ENCODE measurements at regions not wholly inside any gene's neighbourhood (a gene's known extent, or its start where the extent isn't known, plus 50 kb on each side); places are given as distances from the start of the nearest gene placed in this dataset.

DNA sequence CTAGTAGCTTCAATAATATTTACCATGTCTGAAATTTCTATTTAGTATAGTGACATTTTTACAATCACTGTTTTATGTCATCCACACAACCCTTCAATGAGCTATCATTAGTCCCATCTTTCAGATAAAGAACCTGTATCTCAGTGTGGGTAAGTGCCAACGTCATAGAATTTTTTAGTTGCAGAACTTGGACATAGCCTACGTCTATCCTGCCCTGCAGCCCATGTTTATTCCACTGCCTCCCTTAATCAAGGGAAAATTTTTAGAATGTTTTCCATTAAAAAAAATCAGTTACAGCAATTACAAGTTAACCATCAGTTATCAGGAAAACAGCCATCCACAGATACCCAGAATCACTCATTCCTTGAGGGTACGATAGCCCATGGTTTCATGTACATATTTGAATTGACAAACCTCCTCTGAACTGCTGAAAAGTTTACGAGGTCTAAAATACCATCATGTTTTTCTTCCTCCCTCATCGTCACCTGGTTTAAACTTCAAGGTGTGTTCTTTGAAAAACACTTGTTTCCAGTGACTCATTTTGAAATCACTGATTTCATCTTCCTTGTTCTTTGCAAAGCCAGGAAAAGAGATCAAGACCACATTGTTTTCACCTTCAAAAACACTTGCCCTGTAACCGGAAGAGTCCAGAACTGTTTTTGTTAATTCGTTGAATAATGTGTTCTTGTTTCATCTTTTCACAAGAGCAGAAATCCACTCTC is 100.9 kb downstream of the FAM76B start:
- Histone ChIP-seq H3K27me3 (ENCODE audit: control insufficient read depth, insufficient read depth, low read length) (peaks cover 1% of the 10 kb centered on the region; the same call in 1 of the 2 replicates), H2BK5ac (ENCODE audit: low read depth, low read length, poor library complexity, severe bottlenecking) (no peak overlapping the region), H3K4me3 (ENCODE audit: insufficient read depth, low read depth, low read length) (no peak overlapping the region), H3K4me1 (ENCODE audit: control insufficient read depth, insufficient read depth, low read length) (peaks cover 2% of the 10 kb centered on the region; the same call in 1 of the 2 replicates), H3K79me1 (ENCODE audit: low read depth in 1 of 2, low read length in 2 of 2) (no peaks in the 10 kb centered on the region), H4K8ac (ENCODE audit: low read depth in 2 of 2, low read length in 2 of 2) (no peak overlapping the region), H3K9me1 (ENCODE audit: insufficient read depth, low read length) (no peaks in the 10 kb centered on the region), H2AK5ac (ENCODE audit: low read depth, low read length) (no peak overlapping the region), H2BK15ac (ENCODE audit: low read depth, low read length) (no peak overlapping the region), H4K91ac (ENCODE audit: insufficient read depth, low read depth, low read length) (no peak overlapping the region), H2AK9ac (replicated peaks; ENCODE audit: low read depth, low read length, poor library complexity) (no peak overlapping the region), H3K4me2 (ENCODE audit: low read depth, low read length) (no peak overlapping the region), H2AFZ (replicated peaks; ENCODE audit: low read length, poor library complexity) (no peak overlapping the region), H3K9ac (ENCODE audit: low read depth, low read length) (no peak overlapping the region), H4K5ac (ENCODE audit: low read depth, low read length) (no peak overlapping the region), H2BK20ac (ENCODE audit: low read depth, low read length) (no peak overlapping the region), H3K23ac (ENCODE audit: low read depth, low read length) (no peak overlapping the region), H3K14ac (replicated peaks; ENCODE audit: low read depth, low read length) (no peak overlapping the region), H3K27ac (ENCODE audit: insufficient read depth, low read length) (no peak overlapping the region), H3K18ac (ENCODE audit: low read depth, low read length) (no peak overlapping the region), H3K4ac (ENCODE audit: low read depth, low read length) (no peak overlapping the region), H3K9me3 (ENCODE audit: control insufficient read depth, insufficient read depth, low read length) (no peaks in the 10 kb centered on the region), H4K20me1 (ENCODE audit: insufficient read depth, low read length) (no peaks in the 10 kb centered on the region), H3K56ac (ENCODE audit: extremely low read depth, insufficient read depth, low read length) (no peak overlapping the region), H2BK120ac (ENCODE audit: low read depth, low read length) (no peak overlapping the region), H3K36me3 (ENCODE audit: control insufficient read depth, insufficient read depth, low read length) (no peaks in the 10 kb centered on the region)
- dilution Hi-C loops (cut with HindIII; ENCODE audit: low sequenced_read_pairs, unreplicated experiment) (no loop called here), intact Hi-C loops (cut with micrococcal nuclease) (no loop called here), in situ Hi-C loops (cut with MboI; ENCODE audit: low sequenced_read_pairs) (no loop called here)
- DNase-seq (no peak), ATAC-seq (ENCODE audit: low read depth) (no peak)
- 86% methylated on average over 3 of the region's 7 CpGs; no CpG with 5 or more reads in 1 of the 2 experiments for WGBS, 2 experiments (ENCODE audit: extremely low coverage in 2 of 2, insufficient read length in 1 of 2)
- no TSS peak for BruUV-seq (replicated peaks)
- ChIA-PET POLR2A (ENCODE audit: unreplicated experiment) (no interaction called here), CTCF (no interaction called here)
- TF ChIP-seq, protein P1, sequence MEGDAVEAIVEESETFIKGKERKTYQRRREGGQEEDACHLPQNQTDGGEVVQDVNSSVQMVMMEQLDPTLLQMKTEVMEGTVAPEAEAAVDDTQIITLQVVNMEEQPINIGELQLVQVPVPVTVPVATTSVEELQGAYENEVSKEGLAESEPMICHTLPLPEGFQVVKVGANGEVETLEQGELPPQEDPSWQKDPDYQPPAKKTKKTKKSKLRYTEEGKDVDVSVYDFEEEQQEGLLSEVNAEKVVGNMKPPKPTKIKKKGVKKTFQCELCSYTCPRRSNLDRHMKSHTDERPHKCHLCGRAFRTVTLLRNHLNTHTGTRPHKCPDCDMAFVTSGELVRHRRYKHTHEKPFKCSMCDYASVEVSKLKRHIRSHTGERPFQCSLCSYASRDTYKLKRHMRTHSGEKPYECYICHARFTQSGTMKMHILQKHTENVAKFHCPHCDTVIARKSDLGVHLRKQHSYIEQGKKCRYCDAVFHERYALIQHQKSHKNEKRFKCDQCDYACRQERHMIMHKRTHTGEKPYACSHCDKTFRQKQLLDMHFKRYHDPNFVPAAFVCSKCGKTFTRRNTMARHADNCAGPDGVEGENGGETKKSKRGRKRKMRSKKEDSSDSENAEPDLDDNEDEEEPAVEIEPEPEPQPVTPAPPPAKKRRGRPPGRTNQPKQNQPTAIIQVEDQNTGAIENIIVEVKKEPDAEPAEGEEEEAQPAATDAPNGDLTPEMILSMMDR (conservative IDR thresholded peaks at IDR 0.05; ENCODE audit: low read depth, low read length) = no peak
- TF ChIP-seq FOS (IDR thresholded peaks at IDR 0.05; ENCODE audit: low read depth, low read length) (no peak), MAFK (IDR thresholded peaks at IDR 0.05; ENCODE audit: low read depth, low read length) (no peak), NFE2L2 (IDR thresholded peaks at IDR 0.05; ENCODE audit: low read depth, low read length) (no peak), POLR2A (IDR thresholded peaks at IDR 0.05; ENCODE audit: low read depth, low read length) (no peak), ELK1 (IDR thresholded peaks at IDR 0.05; ENCODE audit: borderline replicate concordance, low read depth, low read length) (no peak), SMC3 (IDR thresholded peaks at IDR 0.05; ENCODE audit: low read depth, low read length) (no peak), MXI1 (IDR thresholded peaks at IDR 0.05; ENCODE audit: borderline replicate concordance, low read depth, low read length) (no peak), RCOR1 (IDR thresholded peaks at IDR 0.05; ENCODE audit: insufficient replicate concordance, low read length) (no peak), CHD1 (IDR thresholded peaks at IDR 0.05; ENCODE audit: low read depth, low read length) (no peak), RAD21 (IDR thresholded peaks at IDR 0.05; ENCODE audit: low read length) (no peak), CEBPB (IDR thresholded peaks at IDR 0.05; ENCODE audit: low read depth, low read length) (no peak), RFX5 (IDR thresholded peaks at IDR 0.05; ENCODE audit: low read depth, low read length) (no peak), MAZ (IDR thresholded peaks at IDR 0.05; ENCODE audit: borderline replicate concordance, low read depth, low read length) (no peak)
- TF ChIP-seq, protein P2, sequence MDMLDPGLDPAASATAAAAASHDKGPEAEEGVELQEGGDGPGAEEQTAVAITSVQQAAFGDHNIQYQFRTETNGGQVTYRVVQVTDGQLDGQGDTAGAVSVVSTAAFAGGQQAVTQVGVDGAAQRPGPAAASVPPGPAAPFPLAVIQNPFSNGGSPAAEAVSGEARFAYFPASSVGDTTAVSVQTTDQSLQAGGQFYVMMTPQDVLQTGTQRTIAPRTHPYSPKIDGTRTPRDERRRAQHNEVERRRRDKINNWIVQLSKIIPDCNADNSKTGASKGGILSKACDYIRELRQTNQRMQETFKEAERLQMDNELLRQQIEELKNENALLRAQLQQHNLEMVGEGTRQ (IDR thresholded peaks at IDR 0.05; ENCODE audit: low read depth, low read length) = no peak

All from IMR-90 (cell line).